IMR-90 (cell line): ENCODE measurements at regions not wholly inside any gene's neighbourhood (a gene's known extent, or its start where the extent isn't known, plus 50 kb on each side); places are given as distances from the start of the nearest gene placed in this dataset.

Experiments used
- ATAC-seq: fragments of 200-7000 bp; cut with Tn5 transposase; 2 replicates; pipeline ENCODE4 v1.9.1; 2020; ENCODE audit warnings: low read depth, mild to moderate bottlenecking, moderate library complexity
- BruUV-seq: library from RNA; stranded (reverse); fragments of 400-500 nt; replicated peaks from 2 replicates; lab custom pipeline; 2021; lab: Mats Ljungman, UMichigan
- CTCF ChIA-PET: fragments of 300-600 bp; formaldehyde crosslinking; extraction: SDS; loops from one replicate; lab custom pipeline; 2021; ENCODE audit warnings: antibody characterized with exemption; lab: Yijun Ruan, JAX
- POLR2A ChIA-PET: fragments of 300-600 bp; sonication (Branson Sonifier 250); formaldehyde crosslinking; loops from one replicate; lab custom pipeline; 2022; ENCODE audit warnings: antibody characterized with exemption; ENCODE audit not compliant: unreplicated experiment; lab: Charles Lee
- DNase-seq: peaks from one replicate; pipeline ENCODE4 v3.0.0; 2013
- H2AFZ ChIP-seq: replicated peaks from 2 replicates; pipeline ENCODE3; 2013; ENCODE audit warnings: low read length, mild to moderate bottlenecking; ENCODE audit not compliant: poor library complexity
- H2AK5ac ChIP-seq: 2 replicates; pipeline ENCODE4 v1.6.1; 2013; ENCODE audit warnings: low read depth, low read length, inconsistent platforms
- H2AK9ac ChIP-seq: replicated peaks from 2 replicates; pipeline ENCODE3; 2013; ENCODE audit warnings: mild to moderate bottlenecking, low read depth, low read length, moderate library complexity; ENCODE audit not compliant: poor library complexity
- H2BK120ac ChIP-seq: 2 replicates; pipeline ENCODE4 v1.6.1; 2013; ENCODE audit warnings: low read depth, low read length, inconsistent platforms
- H2BK15ac ChIP-seq: 3 replicates; pipeline ENCODE4 v1.6.1; 2013; ENCODE audit warnings: low read depth, low read length, inconsistent platforms
- H2BK20ac ChIP-seq: 2 replicates; pipeline ENCODE4 v1.6.1; 2013; ENCODE audit warnings: low read depth, mild to moderate bottlenecking, inconsistent platforms, low read length, moderate library complexity
- H2BK5ac ChIP-seq: 2 replicates; pipeline ENCODE4 v1.6.1; 2013; ENCODE audit warnings: mild to moderate bottlenecking, low read depth, low read length, inconsistent platforms; ENCODE audit not compliant: poor library complexity, severe bottlenecking
- H3K14ac ChIP-seq: replicated peaks from 2 replicates; pipeline ENCODE4 v1.6.1; 2013; ENCODE audit warnings: low read depth, low read length, inconsistent platforms
- H3K18ac ChIP-seq: 2 replicates; pipeline ENCODE4 v1.6.1; 2013; ENCODE audit warnings: low read depth, low read length, control low read depth
- H3K23ac ChIP-seq: 2 replicates; pipeline ENCODE4 v1.6.1; 2013; ENCODE audit warnings: low read depth, low read length, inconsistent platforms
- H3K27ac ChIP-seq: 2 replicates; pipeline ENCODE4 v1.5.1; 2013; ENCODE audit warnings: mild to moderate bottlenecking, control low read depth, low read length; ENCODE audit not compliant: insufficient read depth
- H3K27me3 ChIP-seq: 2 replicates; pipeline ENCODE4 v1.6.1; 2013; ENCODE audit warnings: low read length; ENCODE audit not compliant: control insufficient read depth, insufficient read depth
- H3K36me3 ChIP-seq: 2 replicates; pipeline ENCODE4 v1.6.1; 2013; ENCODE audit warnings: low read length, mixed read lengths; ENCODE audit not compliant: control insufficient read depth, insufficient read depth
- H3K4ac ChIP-seq: 2 replicates; pipeline ENCODE4 v1.6.1; 2013; ENCODE audit warnings: low read depth, low read length, inconsistent platforms
- H3K4me1 ChIP-seq: 2 replicates; pipeline ENCODE4 v1.6.1; 2013; ENCODE audit warnings: low read length, mixed read lengths; ENCODE audit not compliant: control insufficient read depth, insufficient read depth
- H3K4me2 ChIP-seq: 2 replicates; pipeline ENCODE4 v1.6.1; 2013; ENCODE audit warnings: low read depth, mild to moderate bottlenecking, control low read depth, low read length, moderate library complexity
- H3K4me3 ChIP-seq: 2 replicates; pipeline ENCODE4 v1.5.1; 2013; ENCODE audit warnings: low read depth, mild to moderate bottlenecking, control low read depth, low read length, moderate library complexity; ENCODE audit not compliant: insufficient read depth
- H3K56ac ChIP-seq: 2 replicates; pipeline ENCODE4 v1.6.1; 2013; ENCODE audit warnings: low read length, inconsistent platforms; ENCODE audit not compliant: insufficient read depth; ENCODE audit errors: extremely low read depth
- H3K79me1 ChIP-seq, 2 experiments: 2 replicates each; pipeline ENCODE4 v1.6.1; 2013; ENCODE audit warnings: low read length in 2 of 2, inconsistent platforms in 1 of 2, low read depth in 1 of 2
- H3K9ac ChIP-seq: 2 replicates; pipeline ENCODE4 v1.6.1; 2013; ENCODE audit warnings: low read depth, low read length, control low read depth
- H3K9me1 ChIP-seq: 2 replicates; pipeline ENCODE4 v1.6.1; 2013; ENCODE audit warnings: low read length, inconsistent platforms; ENCODE audit not compliant: insufficient read depth
- H3K9me3 ChIP-seq: 2 replicates; pipeline ENCODE4 v1.6.1; 2013; ENCODE audit warnings: low read length; ENCODE audit not compliant: control insufficient read depth, insufficient read depth
- H4K20me1 ChIP-seq: 2 replicates; pipeline ENCODE4 v1.6.1; 2013; ENCODE audit warnings: low read length, inconsistent platforms; ENCODE audit not compliant: insufficient read depth
- H4K5ac ChIP-seq: 2 replicates; pipeline ENCODE4 v1.6.1; 2013; ENCODE audit warnings: mild to moderate bottlenecking, low read depth, low read length, control low read depth
- H4K8ac ChIP-seq, 2 experiments: 2 replicates each; pipeline ENCODE4 v1.6.1; 2013; ENCODE audit warnings: low read depth in 2 of 2, low read length in 2 of 2, control low read depth in 1 of 2, inconsistent platforms in 1 of 2
- H4K91ac ChIP-seq: 2 replicates; pipeline ENCODE4 v1.6.1; 2013; ENCODE audit warnings: low read depth, low read length, inconsistent platforms; ENCODE audit not compliant: insufficient read depth
- BHLHE40 ChIP-seq: fragments of 150-350 bp; IDR thresholded peaks from 2 replicates; pipeline ENCODE4 v1.6.1; 2016; ENCODE audit warnings: mild to moderate bottlenecking, low read depth, low read length
- CEBPB ChIP-seq: IDR thresholded peaks from 2 replicates; pipeline ENCODE4 v1.6.1; 2012; ENCODE audit warnings: low read depth, low read length, improper control_type of control experiment
- CTCF ChIP-seq: conservative IDR thresholded peaks from 2 replicates; pipeline ENCODE4 v1.5.1; 2012; ENCODE audit warnings: mild to moderate bottlenecking, low read depth, low read length, improper control_type of control experiment
- FOS ChIP-seq: fragments of 150-350 bp; IDR thresholded peaks from 2 replicates; pipeline ENCODE4 v1.6.1; 2016; ENCODE audit warnings: low read depth, low read length
- MAZ ChIP-seq: IDR thresholded peaks from 2 replicates; pipeline ENCODE4 v1.6.1; 2012; ENCODE audit warnings: low read depth, mild to moderate bottlenecking, low read length, improper control_type of control experiment, moderate library complexity, borderline replicate concordance
- MXI1 ChIP-seq: IDR thresholded peaks from 2 replicates; pipeline ENCODE4 v1.6.1; 2012; ENCODE audit warnings: low read depth, mild to moderate bottlenecking, low read length, moderate library complexity, borderline replicate concordance
- RAD21 ChIP-seq: IDR thresholded peaks from 2 replicates; pipeline ENCODE4 v1.6.1; 2012; ENCODE audit warnings: low read length, improper control_type of control experiment
- RCOR1 ChIP-seq: IDR thresholded peaks from 2 replicates; pipeline ENCODE4 v1.6.1; 2012; ENCODE audit warnings: mild to moderate bottlenecking, low read length, improper control_type of control experiment; ENCODE audit not compliant: insufficient replicate concordance
- RFX5 ChIP-seq: IDR thresholded peaks from 2 replicates; pipeline ENCODE4 v1.8.0; 2012; ENCODE audit warnings: low read depth, mild to moderate bottlenecking, low read length, moderate library complexity
- SMC3 ChIP-seq: fragments of 150-350 bp; IDR thresholded peaks from 2 replicates; pipeline ENCODE4 v1.6.1; 2016; ENCODE audit warnings: low read depth, mild to moderate bottlenecking, antibody characterized with exemption, low read length, moderate library complexity
- WGBS, 2 experiments: methylation state at CpG; one replicate each; pipeline versions ENCODE4 v1.1.5 to v1.1.7; 2013; ENCODE audit warnings: missing lambda C conversion rate in 2 of 2; ENCODE audit not compliant: insufficient read length in 1 of 2; ENCODE audit errors: extremely low coverage in 2 of 2; 5-methylcytosine and 5-hydroxymethylcytosine counted together
- dilution Hi-C: fragments of 300-500 bp; cut with HindIII; formaldehyde crosslinking; loops from one replicate; pipeline ENCODE4 v1.14.3; 2018; ENCODE audit warnings: low sequenced_read_pairs; ENCODE audit not compliant: unreplicated experiment
- in situ Hi-C: fragments of 300-500 bp; cut with MboI; formaldehyde crosslinking; loops from 3 replicates; pipeline ENCODE4 v1.14.3; 2019; ENCODE audit warnings: low sequenced_read_pairs, inconsistent platforms, mixed read lengths
- intact Hi-C: fragments of 100-400 bp; cut with micrococcal nuclease; formaldehyde crosslinking; loops from 2 replicates; pipeline ENCODE4 v1.10.0; 2022

- Histone ChIP-seq H3K27ac (no peak overlapping the region), H4K5ac (no peak overlapping the region), H3K18ac (no peak overlapping the region), H3K27me3 (no peaks in the 10 kb centered on the region), H3K56ac (no peak overlapping the region), H3K4ac (no peak overlapping the region), H2BK5ac (no peak overlapping the region), H4K20me1 (no peaks in the 10 kb centered on the region), H3K4me1 (no peaks in the 10 kb centered on the region), H2AFZ (no peak overlapping the region), H3K4me3 (no peak overlapping the region), H3K4me2 (no peak overlapping the region), H3K79me1 (no peaks in the 10 kb centered on the region), H3K36me3 (no peaks in the 10 kb centered on the region), H3K9me1 (no peaks in the 10 kb centered on the region), H4K8ac (no peak overlapping the region), H3K14ac (no peak overlapping the region), H2AK5ac (no peak overlapping the region), H2BK15ac (no peak overlapping the region), H3K9me3 (peaks cover 39% of the 10 kb centered on the region), H2BK20ac (no peak overlapping the region), H3K9ac (no peak overlapping the region), H4K91ac (no peak overlapping the region), H2BK120ac (no peak overlapping the region), H3K23ac (no peak overlapping the region), H2AK9ac (no peak overlapping the region)
- no peak for TF ChIP-seq CEBPB
- no peak for TF ChIP-seq RCOR1
- TF ChIP-seq MAZ, result no peak
- TF ChIP-seq FOS, result no peak
- no peak for TF ChIP-seq CTCF
- no peak for TF ChIP-seq MXI1
- TF ChIP-seq RFX5, result no peak
- no peak for TF ChIP-seq RAD21
- no peak for TF ChIP-seq BHLHE40
- TF ChIP-seq SMC3, result no peak
- ATAC-seq (no peak), DNase-seq (no peak)
- no CpG with 5 or more reads among the region's 11 CpGs for WGBS, 2 experiments
- intact Hi-C loops (no loop called here), dilution Hi-C loops (no loop called here), in situ Hi-C loops (no loop called here)
- no TSS peak for BruUV-seq
- CTCF ChIA-PET, result no interaction called here
- POLR2A ChIA-PET, result no interaction called here
Observed at GRCh38 chr13:112207129-112207528, 140.2 kb downstream of the SOX1 start.
